Heart left ventricle (tissue), 16 donors: ENCODE measurements at regions not wholly inside any gene's neighbourhood (a gene's known extent, or its start where the extent isn't known, plus 50 kb on each side); places are given as distances from the start of the nearest gene placed in this dataset.

Experiments
- ATAC-seq, 4 donors: fragments of 200-7000 bp; cut with Tn5 transposase; one replicate each; pipeline ENCODE4 v1.9.1; 2020 to 2022; ENCODE audit warnings: moderate library complexity in 4 of 4, mild to moderate bottlenecking in 3 of 4, moderate number of reproducible peaks in 1 of 4
- DNase-seq, 5 donors: peaks; one replicate each; pipeline ENCODE4 v3.0.0-alpha.2; 2020
- H3K27ac ChIP-seq, 12 donors: fragments of 200-600 bp; sonication (generic) in 4 of 12; one replicate each; pipeline versions ENCODE4 v1.5.0 to v1.8.0; 2016 to 2022; ENCODE audit warnings: mild to moderate bottlenecking in 2 of 12
- H3K27me3 ChIP-seq, 9 donors: fragments of 200-600 bp; sonication (generic) in 2 of 9; one replicate each; pipeline versions ENCODE4 v1.5.1 to v1.8.0; 2016 to 2022; ENCODE audit warnings: mild to moderate bottlenecking in 3 of 9
- H3K36me3 ChIP-seq, 9 donors: fragments of 200-600 bp; sonication (generic) in 2 of 9; one replicate each; pipeline versions ENCODE4 v1.5.0 to v1.8.0; 2018 to 2022; ENCODE audit warnings: mild to moderate bottlenecking in 2 of 9
- H3K4me1 ChIP-seq, 12 donors: fragments of 200-600 bp; sonication (generic) in 4 of 12; one replicate each; pipeline versions ENCODE4 v1.5.0 to v1.8.0; 2016 to 2022; ENCODE audit warnings: mild to moderate bottlenecking in 3 of 12
- H3K4me3 ChIP-seq, 12 donors: fragments of 200-600 bp; sonication (generic) in 4 of 12; one replicate each; pipeline versions ENCODE4 v1.5.0 to v1.8.0; 2017 to 2022; ENCODE audit warnings: mild to moderate bottlenecking in 9 of 12, moderate library complexity in 4 of 12
- H3K9me3 ChIP-seq, 12 donors: fragments of 200-600 bp; sonication (generic) in 4 of 12; one replicate each; pipeline versions ENCODE4 v1.5.0 to v1.8.0; 2016 to 2022; ENCODE audit warnings: mild to moderate bottlenecking in 1 of 12
- POLR2A ChIP-seq, 2 donors: fragments of 450-650 bp; IDR thresholded peaks; one replicate each; pipeline ENCODE4 v1.6.1; 2017; ENCODE audit warnings: antibody characterized with exemption in 2 of 2, mild to moderate bottlenecking in 2 of 2, moderate library complexity in 2 of 2
- WGBS, 4 donors: extraction: QIAGEN DNeasy Blood & Tissue Kit in 2 of 4; methylation state at CpG; one replicate each; pipeline versions ENCODE4 v1.1.5 to v1.1.7; 2013 to 2018; 5-methylcytosine and 5-hydroxymethylcytosine counted together
- intact Hi-C, 10 donors: fragments of 100-400 bp; cut with DNase I; formaldehyde crosslinking; loops; one replicate each; pipeline versions ENCODE4 v1.11.1 to v1.14.2; 2022
- TF ChIP-seq, protein P1 (sequence below), 12 donors: fragments of 200-600 bp; sonication (generic) in 4 of 12; IDR thresholded peaks; one replicate each; pipeline versions ENCODE4 v1.5.0 to v1.8.0; 2018 to 2022; ENCODE audit warnings: antibody characterized with exemption in 12 of 12, mild to moderate bottlenecking in 5 of 12
- donor health status: ischemic (EF 13 %, LVEDD 7.1; RV severe dilation, severe dysfunction).
- donor health status: healthy with polysubstance abuse.
- donor health status: DM: no; HTN: yes; CAD: no.
- donor health status: DM: no; HTN: no; CAD: no.
- donor health status: ischemic (EF 25% LVEDD 6.9; RV normal size, moderate dysfunction).
- donor health status: ischemic (EF 25% LVEDD 5.7; RV mildly dilated, moderate dysfunction).
- donor health status: healthy.
- donor health status: DM: yes; HTN: yes; CAD: no.
- donor health status: ischemic (EF 35%, LVEDD 5.7; RV mildly dilated, moderate dysfunction).
- donor health status: nonischemic (EF 11% LVEDD 7.7; RV severe dilation, severe dysfunction).
- donor health status: DM: yes; HTN: yes; CAD: no.
- donor health status: PGD.
- donor health status: ischemic (EF 29% LVEDD 5.4; RV normal size, mild dysfunction).
- donor health status: nonischemic (EF 23%, LVEDD 6.1; RV moderate dilation, normal function).

DNA sequence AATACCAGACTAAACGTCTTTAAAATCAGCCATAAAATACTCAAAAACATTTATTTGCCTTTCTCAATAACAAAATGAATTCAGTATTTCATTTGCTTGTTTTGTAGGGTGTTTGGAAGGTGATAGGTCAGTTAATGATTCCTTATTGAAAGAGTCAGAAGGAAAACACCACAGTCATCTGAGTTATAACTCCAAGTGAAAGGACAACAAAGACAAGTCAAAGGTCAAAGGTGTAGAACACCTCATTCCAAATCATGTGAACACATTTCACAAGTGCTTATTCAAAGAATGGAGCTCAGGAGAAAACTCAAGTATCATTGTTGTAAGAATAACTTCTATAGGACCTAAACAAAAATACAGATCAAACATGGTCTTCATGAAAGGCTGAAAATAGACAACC, 318.6 kb upstream of the PHF14 start:
- Histone ChIP-seq H3K4me3 (no peak overlapping the region), H3K4me1 (no peaks in the 10 kb centered on the region), H3K27ac (no peak overlapping the region), H3K9me3 (no peaks in the 10 kb centered on the region), H3K27me3 (no peaks in the 10 kb centered on the region), H3K36me3 (no peaks in the 10 kb centered on the region)
- ATAC-seq (no peak), DNase-seq (no peak)
- TF ChIP-seq, protein P1, sequence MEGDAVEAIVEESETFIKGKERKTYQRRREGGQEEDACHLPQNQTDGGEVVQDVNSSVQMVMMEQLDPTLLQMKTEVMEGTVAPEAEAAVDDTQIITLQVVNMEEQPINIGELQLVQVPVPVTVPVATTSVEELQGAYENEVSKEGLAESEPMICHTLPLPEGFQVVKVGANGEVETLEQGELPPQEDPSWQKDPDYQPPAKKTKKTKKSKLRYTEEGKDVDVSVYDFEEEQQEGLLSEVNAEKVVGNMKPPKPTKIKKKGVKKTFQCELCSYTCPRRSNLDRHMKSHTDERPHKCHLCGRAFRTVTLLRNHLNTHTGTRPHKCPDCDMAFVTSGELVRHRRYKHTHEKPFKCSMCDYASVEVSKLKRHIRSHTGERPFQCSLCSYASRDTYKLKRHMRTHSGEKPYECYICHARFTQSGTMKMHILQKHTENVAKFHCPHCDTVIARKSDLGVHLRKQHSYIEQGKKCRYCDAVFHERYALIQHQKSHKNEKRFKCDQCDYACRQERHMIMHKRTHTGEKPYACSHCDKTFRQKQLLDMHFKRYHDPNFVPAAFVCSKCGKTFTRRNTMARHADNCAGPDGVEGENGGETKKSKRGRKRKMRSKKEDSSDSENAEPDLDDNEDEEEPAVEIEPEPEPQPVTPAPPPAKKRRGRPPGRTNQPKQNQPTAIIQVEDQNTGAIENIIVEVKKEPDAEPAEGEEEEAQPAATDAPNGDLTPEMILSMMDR (IDR thresholded peaks at IDR 0.05), result no peak
- TF ChIP-seq POLR2A (IDR thresholded peaks at IDR 0.05), result no peak
- WGBS, 4 donors, result 48 to 64% (median 59%) methylated on average over 1 of the region's 1 CpG
- intact Hi-C loops, result no loop called here

DNA sequence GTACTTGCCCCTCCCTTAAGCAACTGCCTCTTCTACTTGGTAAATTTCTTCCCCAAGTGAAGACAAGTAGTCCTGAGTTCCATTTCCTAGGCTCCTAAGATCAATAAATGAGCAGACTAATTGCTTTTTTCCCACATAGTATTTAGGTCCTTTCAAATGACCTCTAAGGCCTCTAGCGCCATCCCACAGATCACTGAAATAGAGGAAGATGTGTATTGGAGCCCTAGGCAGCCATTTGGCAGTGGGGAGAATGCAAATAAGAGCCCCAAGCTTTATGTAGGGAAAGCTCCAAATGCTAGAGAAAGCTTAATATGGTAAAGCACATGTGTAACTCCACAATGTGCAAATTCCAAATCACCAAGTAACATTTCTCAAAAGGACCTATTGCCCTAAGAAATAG, 316.5 kb upstream of the PHF14 start:
- no peak for DNase-seq
- H3K36me3 ChIP-seq, result no peaks in the 10 kb centered on the region
- H3K27me3 ChIP-seq, result no peaks in the 10 kb centered on the region
- H3K9me3 ChIP-seq, result no peaks in the 10 kb centered on the region
- H3K27ac ChIP-seq, result no peak overlapping the region
- TF ChIP-seq POLR2A (IDR thresholded peaks at IDR 0.05), result no peak
- TF ChIP-seq, protein P1 (IDR thresholded peaks at IDR 0.05), result no peak
- ATAC-seq, result no peak
- WGBS, 4 donors, result 26 to 43% (median 36%) methylated on average over 1 of the region's 1 CpG
- no peaks in the 10 kb centered on the region for H3K4me1 ChIP-seq
- H3K4me3 ChIP-seq, result no peak overlapping the region
- intact Hi-C loops, result no loop called here

DNA sequence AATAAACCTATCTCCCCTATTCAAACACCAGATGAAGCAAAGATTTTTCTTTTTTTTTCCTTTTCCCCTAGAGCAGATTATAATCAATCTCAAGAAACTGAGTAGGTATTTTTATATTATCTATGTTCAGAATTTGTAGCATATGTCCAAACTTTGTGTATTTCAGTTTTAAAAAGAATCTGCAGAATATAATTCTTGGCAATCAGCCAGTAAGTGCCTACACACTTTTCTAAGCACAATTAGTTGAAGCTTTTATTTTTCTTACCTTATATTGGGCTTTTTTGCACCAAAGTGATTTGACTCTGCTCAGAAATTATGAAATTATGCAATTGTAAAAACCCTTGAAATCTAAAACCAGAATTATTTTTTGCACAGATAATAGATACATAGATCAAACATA, 315.8 kb upstream of the PHF14 start:
- Histone ChIP-seq H3K27me3 (no peaks in the 10 kb centered on the region), H3K4me3 (no peak overlapping the region), H3K9me3 (no peaks in the 10 kb centered on the region), H3K4me1 (no peaks in the 10 kb centered on the region), H3K36me3 (no peaks in the 10 kb centered on the region), H3K27ac (no peak overlapping the region)
- no peak for ATAC-seq
- no peak for DNase-seq
- no peak for TF ChIP-seq POLR2A (IDR thresholded peaks at IDR 0.05)
- TF ChIP-seq, protein P1 (IDR thresholded peaks at IDR 0.05), result no peak
- intact Hi-C loops, result no loop called here

DNA sequence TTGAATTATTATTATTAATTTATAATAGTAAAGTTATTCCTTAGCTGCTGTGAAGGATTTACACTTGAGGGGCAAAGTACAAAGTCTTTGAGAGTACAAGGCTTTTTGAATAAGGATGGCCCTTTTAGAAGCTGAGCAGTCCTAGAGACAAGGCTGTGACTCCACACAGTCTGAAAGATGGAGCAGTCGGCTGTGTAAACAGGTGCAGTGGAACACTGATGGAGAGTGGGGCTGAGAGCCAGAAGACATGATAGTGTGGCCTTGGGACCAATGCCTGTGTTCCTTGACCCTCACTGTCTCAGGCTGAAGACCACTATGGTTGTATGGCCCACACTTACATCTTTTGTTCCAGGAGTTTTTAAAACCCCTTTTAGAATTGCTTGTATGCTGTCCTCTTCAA, 311.2 kb upstream of the PHF14 start:
- Histone ChIP-seq H3K4me3 (no peak overlapping the region), H3K4me1 (no peaks in the 10 kb centered on the region), H3K27ac (no peak overlapping the region), H3K27me3 (no peaks in the 10 kb centered on the region), H3K9me3 (peaks cover 0 to under 1% (median 0%) of the 10 kb centered on the region in 12 donors), H3K36me3 (no peaks in the 10 kb centered on the region)
- intact Hi-C loops, result no loop called here
- WGBS, 4 donors, result 57 to 89% (median 67%) methylated on average over 1 of the region's 1 CpG
- no peak for TF ChIP-seq POLR2A (IDR thresholded peaks at IDR 0.05)
- TF ChIP-seq, protein P1 (IDR thresholded peaks at IDR 0.05), result no peak
- DNase-seq (no peak), ATAC-seq (no peak)
